Gastroesophageal sphincter (tissue), 4 donors: ENCODE measurements at regions not wholly inside any gene's neighbourhood (a gene's known extent, or its start where the extent isn't known, plus 50 kb on each side); places are given as distances from the start of the nearest gene placed in this dataset.

Source experiments
- ATAC-seq: fragments of 150-250 bp; one replicate; pipeline ENCODE4 v1.9.1; 2016; ENCODE audit warnings: mild to moderate bottlenecking, moderate library complexity
- H3K27ac ChIP-seq, 4 donors: fragments of 200-600 bp; sonication (generic) in 3 of 4; 1 replicate in 3 of 4; 2 replicates in 1 of 4; pipeline ENCODE4 v1.5.1; 2016 to 2019
- H3K27me3 ChIP-seq: fragments of 200-600 bp; sonication (generic); one replicate; pipeline ENCODE4 v1.5.1; 2019
- H3K36me3 ChIP-seq, 2 donors: fragments of 200-600 bp; sonication (generic); one replicate each; pipeline ENCODE4 v1.5.1; 2019; ENCODE audit warnings: control low read depth in 1 of 2
- H3K4me1 ChIP-seq, 3 donors: fragments of 200-600 bp; sonication (generic); 1 replicate in 2 of 3; 2 replicates in 1 of 3; pipeline ENCODE4 v1.5.1; 2016 to 2019; ENCODE audit warnings: control low read depth in 2 of 3
- H3K4me3 ChIP-seq, 2 donors: fragments of 200-600 bp; sonication (generic); one replicate each; pipeline ENCODE4 v1.5.1; 2019; ENCODE audit warnings: mild to moderate bottlenecking in 1 of 2, moderate library complexity in 1 of 2
- H3K9me3 ChIP-seq, 3 donors: fragments of 200-600 bp; sonication (generic); one replicate each; pipeline ENCODE4 v1.5.1; 2017 to 2019; ENCODE audit warnings: control low read depth in 2 of 3
- EP300 ChIP-seq: sonication (generic); formaldehyde crosslinking; IDR thresholded peaks from one replicate; pipeline ENCODE4 v1.6.1; 2017; ENCODE audit warnings: antibody characterized with exemption, mild to moderate bottlenecking
- POLR2A ChIP-seq, 2 donors: fragments of 450-650 bp; IDR thresholded peaks; one replicate each; pipeline ENCODE4 v1.6.1; 2017; ENCODE audit warnings: antibody characterized with exemption in 2 of 2, mild to moderate bottlenecking in 2 of 2, moderate library complexity in 1 of 2
- POLR2AphosphoS5 ChIP-seq: sonication (generic); formaldehyde crosslinking; IDR thresholded peaks from one replicate; pipeline ENCODE4 v1.6.1; 2017; ENCODE audit warnings: antibody characterized with exemption
- WGBS, 2 donors: methylation state at CpG; one replicate each; pipeline ENCODE4 v1.1.5; 2018; ENCODE audit warnings: low coverage in 1 of 2; 5-methylcytosine and 5-hydroxymethylcytosine counted together
- TF ChIP-seq, protein P1 (sequence below), 4 experiments: fragments of 200-600 bp in 2 of 4; fragments of 450-650 bp in 2 of 4; sonication (generic) in 1 of 4; IDR thresholded peaks; one replicate each; pipeline ENCODE4 v1.5.1; 2017 to 2019; ENCODE audit warnings: antibody characterized with exemption in 4 of 4, mild to moderate bottlenecking in 2 of 4, moderate library complexity in 2 of 4

GRCh38 chr21:38569733-38570132 lies 71.5 kb upstream of the ERG start:
- 100% methylated on average over 1 of the region's 1 CpG for WGBS, 2 donors
- Histone ChIP-seq H3K36me3 (no peaks in the 10 kb centered on the region), H3K27me3 (peaks cover 66% of the 10 kb centered on the region), H3K4me1 (peaks cover 0 to 15% (median 0%) of the 10 kb centered on the region in 3 donors), H3K4me3 (no peak overlapping the region), H3K27ac (no peak overlapping the region), H3K9me3 (no peaks in the 10 kb centered on the region)
- TF ChIP-seq, protein P1, sequence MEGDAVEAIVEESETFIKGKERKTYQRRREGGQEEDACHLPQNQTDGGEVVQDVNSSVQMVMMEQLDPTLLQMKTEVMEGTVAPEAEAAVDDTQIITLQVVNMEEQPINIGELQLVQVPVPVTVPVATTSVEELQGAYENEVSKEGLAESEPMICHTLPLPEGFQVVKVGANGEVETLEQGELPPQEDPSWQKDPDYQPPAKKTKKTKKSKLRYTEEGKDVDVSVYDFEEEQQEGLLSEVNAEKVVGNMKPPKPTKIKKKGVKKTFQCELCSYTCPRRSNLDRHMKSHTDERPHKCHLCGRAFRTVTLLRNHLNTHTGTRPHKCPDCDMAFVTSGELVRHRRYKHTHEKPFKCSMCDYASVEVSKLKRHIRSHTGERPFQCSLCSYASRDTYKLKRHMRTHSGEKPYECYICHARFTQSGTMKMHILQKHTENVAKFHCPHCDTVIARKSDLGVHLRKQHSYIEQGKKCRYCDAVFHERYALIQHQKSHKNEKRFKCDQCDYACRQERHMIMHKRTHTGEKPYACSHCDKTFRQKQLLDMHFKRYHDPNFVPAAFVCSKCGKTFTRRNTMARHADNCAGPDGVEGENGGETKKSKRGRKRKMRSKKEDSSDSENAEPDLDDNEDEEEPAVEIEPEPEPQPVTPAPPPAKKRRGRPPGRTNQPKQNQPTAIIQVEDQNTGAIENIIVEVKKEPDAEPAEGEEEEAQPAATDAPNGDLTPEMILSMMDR (IDR thresholded peaks at IDR 0.05): no peak
- TF ChIP-seq POLR2AphosphoS5: no peak
- TF ChIP-seq EP300: no peak
- no peak for TF ChIP-seq POLR2A (IDR thresholded peaks at IDR 0.05)
- ATAC-seq: no peak

- Histone ChIP-seq H3K36me3 (no peaks in the 10 kb centered on the region), H3K9me3 (no peaks in the 10 kb centered on the region), H3K27ac (no peak overlapping the region), H3K4me3 (no peak overlapping the region), H3K27me3 (peaks cover 60% of the 10 kb centered on the region), H3K4me1 (peaks cover 0 to 15% (median 0%) of the 10 kb centered on the region in 3 donors)
- TF ChIP-seq EP300: no peak
- TF ChIP-seq POLR2A (IDR thresholded peaks at IDR 0.05): no peak
- TF ChIP-seq, protein P1 (IDR thresholded peaks at IDR 0.05): no peak
- TF ChIP-seq POLR2AphosphoS5: no peak
- 63 to 65% methylated on average over 5 of the region's 6 CpGs for WGBS, 2 donors
- no peak for ATAC-seq
Observed at GRCh38 chr21:38570596-38570995, 72.3 kb upstream of the ERG start.

DNA sequence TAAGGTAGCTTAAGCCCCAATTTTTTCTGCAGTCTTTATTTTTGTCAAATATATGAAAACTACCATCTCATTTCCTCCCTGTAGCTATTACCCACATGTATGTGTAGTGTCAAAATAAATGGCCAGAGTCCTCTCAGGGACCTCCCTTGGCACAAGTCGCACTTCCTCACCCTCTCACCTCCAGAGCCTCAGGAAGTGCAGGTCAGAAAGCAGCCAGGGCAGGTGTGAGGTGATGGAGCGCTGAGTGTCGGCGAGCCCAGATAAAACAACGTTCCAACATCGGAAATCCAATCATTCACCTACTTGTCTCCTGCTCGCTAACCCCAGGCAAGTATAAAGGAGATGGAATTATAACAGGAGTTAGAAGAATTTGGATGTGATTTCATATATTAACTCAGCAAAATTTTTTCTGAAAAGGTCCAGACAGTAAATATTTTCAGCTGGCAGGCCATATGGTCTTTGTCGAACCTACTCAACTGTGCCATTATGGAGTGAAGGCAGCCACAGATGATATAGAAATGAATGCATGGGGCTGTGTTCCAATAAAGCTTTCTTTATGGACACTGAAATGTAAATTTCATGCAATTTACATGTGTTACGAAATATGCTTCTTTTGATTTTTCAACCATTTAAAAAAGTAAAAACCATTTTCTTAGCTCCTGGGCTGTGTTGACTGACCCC lies 76.8 kb upstream of the ERG start:
- WGBS, 2 donors: 28 to 57% methylated on average over 4 to 6 of the region's 9 CpGs
- no peak for ATAC-seq
- Histone ChIP-seq H3K4me3 (no peak overlapping the region), H3K27ac (no peak overlapping the region), H3K27me3 (peaks cover 35% of the 10 kb centered on the region), H3K36me3 (no peaks in the 10 kb centered on the region), H3K9me3 (no peaks in the 10 kb centered on the region), H3K4me1 (no peaks in the 10 kb centered on the region)
- no peak for TF ChIP-seq POLR2AphosphoS5
- TF ChIP-seq, protein P1 (IDR thresholded peaks at IDR 0.05): no peak
- TF ChIP-seq EP300: no peak
- no peak for TF ChIP-seq POLR2A (IDR thresholded peaks at IDR 0.05)

DNA sequence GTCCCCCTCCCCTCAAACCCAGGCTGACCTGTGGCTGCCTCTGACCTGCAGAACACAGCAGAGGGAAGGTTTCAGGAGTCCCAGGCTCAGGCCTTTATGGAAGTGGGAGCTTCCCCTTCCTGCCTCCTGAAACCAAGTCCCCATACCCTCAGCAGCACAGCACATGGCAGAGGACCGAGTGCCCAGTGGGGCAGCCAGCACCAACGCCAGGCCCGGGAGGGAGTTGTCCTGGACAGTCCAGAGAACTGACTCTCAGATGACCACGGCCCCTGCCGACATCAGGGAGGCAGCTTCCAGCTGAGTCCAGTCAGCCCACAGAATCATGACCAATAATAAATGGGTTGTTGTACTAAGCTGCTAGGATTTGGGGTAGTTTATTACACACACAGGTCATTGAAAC lies 79.6 kb upstream of the ERG start:
- H3K27ac ChIP-seq: no peak overlapping the region

More for the DNA sequence above, 79.6 kb upstream of the ERG start:
- Histone ChIP-seq H3K9me3 (no peaks in the 10 kb centered on the region), H3K36me3 (no peaks in the 10 kb centered on the region), H3K4me1 (no peaks in the 10 kb centered on the region), H3K27me3 (peaks cover 19% of the 10 kb centered on the region), H3K4me3 (no peak overlapping the region)
- no peak for ATAC-seq
- no CpG with 5 or more reads among the region's 5 CpGs for WGBS, 2 donors
- TF ChIP-seq EP300: no peak
- no peak for TF ChIP-seq POLR2AphosphoS5
- no peak for TF ChIP-seq POLR2A (IDR thresholded peaks at IDR 0.05)
- TF ChIP-seq, protein P1 (IDR thresholded peaks at IDR 0.05): no peak
